ENCODE measurements at regions not wholly inside any gene's neighbourhood (a gene's known extent, or its start where the extent isn't known, plus 50 kb on each side); places are given as distances from the start of the nearest gene placed in this dataset.
A peak's percentile ranks its signal among the peaks of the same experiment; 100 is the strongest.

- Histone ChIP-seq H3K27me3 (ENCODE audit: control insufficient read depth, insufficient read depth, low read length) (no peaks in the 10 kb centered on the region), H3K9me3 (ENCODE audit: control insufficient read depth, low read depth, low read length) (no peaks in the 10 kb centered on the region), H3K36me3 (ENCODE audit: control insufficient read depth, low read depth, low read length) (no peaks in the 10 kb centered on the region), H3K4me3 (ENCODE audit: low read length) (peak overlapping the region; percentile 22), H3K27ac (ENCODE audit: low read length) (no peak overlapping the region), H3K9ac (ENCODE audit: low read length) (peak overlapping the region; percentile 69), H3K4me1 (ENCODE audit: control insufficient read depth, low read depth, low read length) (peaks cover 63% of the 10 kb centered on the region)
Measured at GRCh38 chr5:125413496-125414274, 667.2 kb upstream of the ZNF608 start.

DNA sequence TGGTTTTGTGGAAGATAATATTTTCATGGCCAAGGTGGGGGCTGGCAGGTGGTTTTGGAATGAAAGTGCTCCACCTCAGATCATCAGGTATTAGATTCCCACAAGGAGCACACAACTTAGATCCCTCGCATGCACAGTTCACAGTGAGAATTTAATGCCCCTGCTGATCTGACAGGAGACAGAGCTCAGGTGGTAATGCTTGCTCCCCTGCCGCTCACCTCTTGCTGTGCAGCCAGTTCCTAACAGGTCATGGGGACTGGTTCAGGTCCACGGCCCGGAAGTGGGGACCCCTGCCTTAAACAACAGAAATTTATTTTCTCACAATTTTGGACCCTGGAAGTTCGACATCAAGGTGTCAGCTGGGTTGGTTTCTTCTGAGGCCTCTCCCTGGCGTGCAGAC is 668.7 kb upstream of the ZNF608 start:
- no peak overlapping the region for H3K27ac ChIP-seq (ENCODE audit: low read length)
- H3K9me3 ChIP-seq (ENCODE audit: control insufficient read depth, low read depth, low read length) = no peaks in the 10 kb centered on the region
- no peak overlapping the region for H3K4me3 ChIP-seq (ENCODE audit: low read length)
- H3K27me3 ChIP-seq (ENCODE audit: control insufficient read depth, insufficient read depth, low read length) = no peaks in the 10 kb centered on the region
- H3K4me1 ChIP-seq (ENCODE audit: control insufficient read depth, low read depth, low read length) = peaks cover 48% of the 10 kb centered on the region
- no peaks in the 10 kb centered on the region for H3K36me3 ChIP-seq (ENCODE audit: control insufficient read depth, low read depth, low read length)
- no peak overlapping the region for H3K9ac ChIP-seq (ENCODE audit: low read length)

DNA sequence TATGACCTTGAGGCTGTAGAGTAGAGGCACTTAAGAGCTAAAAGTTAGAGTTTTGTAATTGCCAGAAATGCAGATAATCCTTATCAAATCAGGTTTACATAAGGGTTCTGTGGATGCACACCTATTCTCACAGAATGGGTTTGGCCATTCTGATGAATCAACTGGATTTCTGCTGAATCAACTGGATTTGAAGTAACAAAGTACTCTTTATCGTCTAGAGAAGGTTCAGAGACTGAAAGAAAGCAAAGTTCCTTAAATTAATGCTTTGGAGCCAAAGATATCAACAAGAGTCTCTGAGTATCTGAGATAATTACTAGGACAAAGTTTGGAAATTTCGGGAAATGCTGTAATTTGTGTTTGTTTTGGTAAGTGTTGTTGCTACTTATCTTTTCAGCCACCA is 669.6 kb upstream of the ZNF608 start:
- no peak overlapping the region for H3K4me3 ChIP-seq (ENCODE audit: low read length)
- no peaks in the 10 kb centered on the region for H3K9me3 ChIP-seq (ENCODE audit: control insufficient read depth, low read depth, low read length)
- no peaks in the 10 kb centered on the region for H3K36me3 ChIP-seq (ENCODE audit: control insufficient read depth, low read depth, low read length)
- H3K4me1 ChIP-seq (ENCODE audit: control insufficient read depth, low read depth, low read length) = peaks cover 39% of the 10 kb centered on the region
- H3K27me3 ChIP-seq (ENCODE audit: control insufficient read depth, insufficient read depth, low read length) = no peaks in the 10 kb centered on the region
- H3K27ac ChIP-seq (ENCODE audit: low read length) = no peak overlapping the region
- no peak overlapping the region for H3K9ac ChIP-seq (ENCODE audit: low read length)

GRCh38 chr5:125421006-125421405 is 674.6 kb upstream of the ZNF608 start:
- no peak overlapping the region for H3K27ac ChIP-seq (ENCODE audit: low read length)
- H3K9me3 ChIP-seq (ENCODE audit: control insufficient read depth, low read depth, low read length) = no peaks in the 10 kb centered on the region

DNA sequence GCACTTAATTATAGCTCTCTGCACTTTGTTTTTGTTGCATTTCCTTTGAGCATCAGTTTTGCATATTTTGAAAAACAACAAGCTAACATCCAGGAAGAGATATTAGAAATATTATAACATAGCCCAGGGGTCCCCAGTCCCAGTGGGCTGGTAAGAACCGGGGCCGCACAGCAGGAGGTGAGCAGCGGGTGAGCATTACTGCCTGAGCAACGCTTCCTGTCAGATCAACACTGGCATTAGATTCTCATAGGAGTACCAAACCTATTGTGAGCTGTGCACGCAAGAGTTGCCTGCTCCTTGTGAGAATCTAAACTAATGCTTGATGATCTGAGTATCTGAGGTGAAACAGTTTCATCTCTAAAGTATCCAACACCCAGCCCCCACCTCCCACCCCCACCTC is 675.9 kb upstream of the ZNF608 start:
- Histone ChIP-seq H3K27me3 (ENCODE audit: control insufficient read depth, insufficient read depth, low read length) (no peaks in the 10 kb centered on the region), H3K4me3 (ENCODE audit: low read length) (no peak overlapping the region), H3K27ac (ENCODE audit: low read length) (no peak overlapping the region), H3K36me3 (ENCODE audit: control insufficient read depth, low read depth, low read length) (no peaks in the 10 kb centered on the region), H3K9me3 (ENCODE audit: control insufficient read depth, low read depth, low read length) (no peaks in the 10 kb centered on the region), H3K4me1 (ENCODE audit: control insufficient read depth, low read depth, low read length) (peaks cover 19% of the 10 kb centered on the region), H3K9ac (ENCODE audit: low read length) (no peak overlapping the region)

More at GRCh38 chr5:125421006-125421405, 674.6 kb upstream of the ZNF608 start:
- H3K27me3 ChIP-seq (ENCODE audit: control insufficient read depth, insufficient read depth, low read length) = no peaks in the 10 kb centered on the region
- H3K9ac ChIP-seq (ENCODE audit: low read length) = no peak overlapping the region
- H3K4me1 ChIP-seq (ENCODE audit: control insufficient read depth, low read depth, low read length) = peaks cover 19% of the 10 kb centered on the region
- no peaks in the 10 kb centered on the region for H3K36me3 ChIP-seq (ENCODE audit: control insufficient read depth, low read depth, low read length)
- no peak overlapping the region for H3K4me3 ChIP-seq (ENCODE audit: low read length)

DNA sequence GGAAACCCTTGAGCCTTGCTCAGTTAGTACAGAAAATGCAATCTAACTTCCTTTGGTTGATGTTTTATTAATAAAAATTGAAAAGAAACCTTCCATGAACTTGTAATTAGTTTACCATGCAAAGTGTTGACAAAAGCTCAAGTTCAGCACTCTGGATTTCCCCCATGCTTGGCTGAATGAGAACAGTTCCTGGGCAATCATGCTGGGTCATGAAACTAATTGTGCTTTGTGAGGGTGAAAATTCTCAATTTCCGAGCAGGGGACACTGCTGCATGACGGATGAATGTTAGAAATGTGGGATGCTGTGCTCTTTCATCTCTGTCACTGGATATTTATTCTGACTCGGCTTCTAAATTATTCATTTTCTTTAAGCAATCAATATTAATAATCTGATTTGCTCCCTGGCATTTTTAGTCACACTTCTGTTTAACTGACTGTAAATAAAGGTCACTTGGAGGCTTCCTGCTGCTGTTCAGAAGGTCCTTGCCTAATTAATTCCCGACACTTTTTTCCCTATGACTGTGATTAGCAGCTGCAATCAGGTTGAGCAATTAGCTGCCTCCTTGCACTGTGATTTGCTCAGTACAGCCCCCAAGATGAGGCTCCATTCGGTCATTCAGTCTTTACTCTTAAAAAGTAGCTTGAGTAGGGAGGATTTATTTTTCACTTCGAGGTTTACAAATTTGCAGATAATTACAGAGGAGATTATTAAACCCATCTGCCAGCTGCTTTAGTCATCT is 678.1 kb upstream of the ZNF608 start:
- Histone ChIP-seq H3K4me3 (ENCODE audit: low read length) (no peak overlapping the region), H3K9ac (ENCODE audit: low read length) (no peak overlapping the region), H3K4me1 (ENCODE audit: control insufficient read depth, low read depth, low read length) (peaks cover 19% of the 10 kb centered on the region), H3K27ac (ENCODE audit: low read length) (no peak overlapping the region), H3K36me3 (ENCODE audit: control insufficient read depth, low read depth, low read length) (no peaks in the 10 kb centered on the region), H3K9me3 (ENCODE audit: control insufficient read depth, low read depth, low read length) (no peaks in the 10 kb centered on the region), H3K27me3 (ENCODE audit: control insufficient read depth, insufficient read depth, low read length) (no peaks in the 10 kb centered on the region)

DNA sequence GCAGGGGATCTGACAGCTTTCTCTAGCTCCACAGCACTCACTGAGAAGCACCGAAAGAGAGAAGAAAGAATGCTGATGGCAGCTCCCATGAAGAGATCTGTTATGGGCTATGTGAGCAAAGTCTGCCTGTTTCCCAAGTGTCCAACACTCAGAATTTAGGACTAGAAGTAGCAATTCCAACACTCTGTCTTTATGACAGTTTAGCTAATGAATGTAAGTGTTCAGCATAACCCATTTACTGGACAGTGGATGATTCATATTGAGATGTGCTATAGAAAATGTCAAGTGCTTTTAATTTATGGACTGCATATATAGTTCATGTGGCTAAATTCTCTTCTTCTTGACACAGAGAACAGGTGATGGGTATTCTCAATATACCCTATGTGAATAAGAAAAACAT is 683.1 kb upstream of the ZNF608 start:
- H3K27ac ChIP-seq (ENCODE audit: low read length) = no peak overlapping the region
- no peak overlapping the region for H3K9ac ChIP-seq (ENCODE audit: low read length)
- no peaks in the 10 kb centered on the region for H3K36me3 ChIP-seq (ENCODE audit: control insufficient read depth, low read depth, low read length)
- H3K4me1 ChIP-seq (ENCODE audit: control insufficient read depth, low read depth, low read length) = peaks cover 5% of the 10 kb centered on the region
- H3K9me3 ChIP-seq (ENCODE audit: control insufficient read depth, low read depth, low read length) = no peaks in the 10 kb centered on the region
- H3K27me3 ChIP-seq (ENCODE audit: control insufficient read depth, insufficient read depth, low read length) = no peaks in the 10 kb centered on the region
- H3K4me3 ChIP-seq (ENCODE audit: low read length) = no peak overlapping the region

DNA sequence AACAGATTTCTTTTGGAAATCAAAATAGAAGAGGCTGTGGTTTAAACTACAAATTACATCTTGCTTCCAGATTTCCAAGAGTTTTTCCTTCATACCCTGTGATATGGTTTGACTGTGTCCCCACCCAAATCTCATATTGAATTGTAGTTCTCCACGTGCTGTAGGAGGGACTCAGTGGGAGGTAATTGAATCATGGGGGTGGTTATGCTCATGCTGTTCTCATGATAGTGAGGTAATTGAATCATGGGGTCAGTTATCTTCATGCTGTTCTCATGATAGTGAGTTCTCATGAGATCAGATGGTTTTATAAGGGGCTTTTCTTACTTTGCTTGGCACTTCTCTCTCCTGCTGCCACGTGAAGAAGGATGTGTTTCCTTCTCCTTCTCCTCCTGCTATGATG is 687.0 kb upstream of the ZNF608 start:
- H3K9ac ChIP-seq (ENCODE audit: low read length) = no peak overlapping the region
- H3K27me3 ChIP-seq (ENCODE audit: control insufficient read depth, insufficient read depth, low read length) = no peaks in the 10 kb centered on the region
- no peaks in the 10 kb centered on the region for H3K36me3 ChIP-seq (ENCODE audit: control insufficient read depth, low read depth, low read length)
- no peaks in the 10 kb centered on the region for H3K9me3 ChIP-seq (ENCODE audit: control insufficient read depth, low read depth, low read length)
- H3K4me3 ChIP-seq (ENCODE audit: low read length) = no peak overlapping the region
- H3K27ac ChIP-seq (ENCODE audit: low read length) = no peak overlapping the region
- no peaks in the 10 kb centered on the region for H3K4me1 ChIP-seq (ENCODE audit: control insufficient read depth, low read depth, low read length)

DNA sequence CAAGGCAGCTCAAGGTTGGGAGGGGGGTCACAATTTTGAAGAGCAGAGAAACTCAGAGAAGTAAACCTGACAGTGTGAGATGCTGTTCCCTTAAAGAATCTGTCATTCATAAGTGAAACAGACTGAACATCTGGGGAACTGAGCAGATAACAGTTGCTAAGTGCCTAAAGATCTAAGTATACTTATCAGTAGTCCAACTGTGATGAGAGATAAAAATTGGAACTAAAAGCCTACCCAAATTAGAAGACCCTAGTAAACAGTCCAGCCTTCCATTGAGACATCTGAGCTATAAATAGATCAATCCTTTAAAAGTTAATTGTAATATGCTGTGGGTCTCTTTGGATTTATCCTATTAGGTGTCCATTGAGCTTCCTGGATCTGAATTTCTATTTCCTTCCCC is 692.8 kb upstream of the ZNF608 start:
- Histone ChIP-seq H3K27me3 (ENCODE audit: control insufficient read depth, insufficient read depth, low read length) (no peaks in the 10 kb centered on the region), H3K36me3 (ENCODE audit: control insufficient read depth, low read depth, low read length) (no peaks in the 10 kb centered on the region), H3K4me3 (ENCODE audit: low read length) (no peak overlapping the region), H3K9ac (ENCODE audit: low read length) (no peak overlapping the region), H3K9me3 (ENCODE audit: control insufficient read depth, low read depth, low read length) (no peaks in the 10 kb centered on the region), H3K27ac (ENCODE audit: low read length) (no peak overlapping the region), H3K4me1 (ENCODE audit: control insufficient read depth, low read depth, low read length) (no peaks in the 10 kb centered on the region)

DNA sequence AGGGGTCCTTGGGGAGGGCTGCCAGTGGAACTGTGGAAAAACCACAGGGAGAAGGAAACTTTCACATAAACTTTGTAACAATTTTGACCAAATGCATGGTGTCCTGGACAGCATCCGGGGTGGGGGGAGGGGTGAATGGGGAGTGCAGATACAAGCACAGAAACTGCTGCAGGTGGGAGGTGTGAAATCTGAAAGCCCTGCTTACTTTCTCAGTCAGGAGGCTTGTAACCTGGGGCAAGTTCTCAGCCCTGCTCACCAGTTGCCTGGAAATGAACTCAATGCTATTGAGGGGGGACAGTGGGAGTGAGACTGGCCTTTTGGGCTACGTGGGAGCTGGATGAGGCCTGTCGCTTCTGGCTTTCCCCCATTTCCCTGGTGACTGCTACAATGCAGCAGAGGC is 694.5 kb upstream of the ZNF608 start:
- Histone ChIP-seq H3K4me1 (ENCODE audit: control insufficient read depth, low read depth, low read length) (no peaks in the 10 kb centered on the region), H3K36me3 (ENCODE audit: control insufficient read depth, low read depth, low read length) (no peaks in the 10 kb centered on the region), H3K4me3 (ENCODE audit: low read length) (no peak overlapping the region), H3K9ac (ENCODE audit: low read length) (no peak overlapping the region), H3K9me3 (ENCODE audit: control insufficient read depth, low read depth, low read length) (no peaks in the 10 kb centered on the region), H3K27me3 (ENCODE audit: control insufficient read depth, insufficient read depth, low read length) (no peaks in the 10 kb centered on the region), H3K27ac (ENCODE audit: low read length) (no peak overlapping the region)

DNA sequence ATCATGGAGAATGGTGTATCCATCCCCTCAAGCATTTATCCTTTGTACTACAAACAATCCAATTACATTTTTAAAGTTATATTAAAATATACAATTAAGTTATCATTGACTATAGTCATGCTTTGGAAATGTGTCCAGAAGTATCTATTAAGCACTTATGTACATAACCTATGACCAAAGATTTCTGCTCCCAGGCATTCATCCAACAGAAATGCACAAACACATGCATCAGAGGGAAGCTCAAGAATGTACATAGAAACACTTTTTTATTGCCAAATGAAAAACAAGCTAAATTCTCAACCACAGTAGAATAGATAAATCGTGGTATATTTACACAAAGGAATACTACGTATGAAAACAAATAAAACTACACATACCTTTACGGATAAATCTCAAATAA is 700.5 kb upstream of the ZNF608 start:
- H3K27me3 ChIP-seq (ENCODE audit: control insufficient read depth, insufficient read depth, low read length) = no peaks in the 10 kb centered on the region
- H3K4me3 ChIP-seq (ENCODE audit: low read length) = no peak overlapping the region
- no peak overlapping the region for H3K9ac ChIP-seq (ENCODE audit: low read length)
- no peak overlapping the region for H3K27ac ChIP-seq (ENCODE audit: low read length)
- H3K36me3 ChIP-seq (ENCODE audit: control insufficient read depth, low read depth, low read length) = no peaks in the 10 kb centered on the region
- no peaks in the 10 kb centered on the region for H3K4me1 ChIP-seq (ENCODE audit: control insufficient read depth, low read depth, low read length)
- no peaks in the 10 kb centered on the region for H3K9me3 ChIP-seq (ENCODE audit: control insufficient read depth, low read depth, low read length)

GRCh38 chr5:125450771-125451170 is 704.3 kb upstream of the ZNF608 start:
- Histone ChIP-seq H3K4me1 (ENCODE audit: control insufficient read depth, low read depth, low read length) (no peaks in the 10 kb centered on the region), H3K27ac (ENCODE audit: low read length) (no peak overlapping the region), H3K4me3 (ENCODE audit: low read length) (no peak overlapping the region), H3K9ac (ENCODE audit: low read length) (no peak overlapping the region), H3K9me3 (ENCODE audit: control insufficient read depth, low read depth, low read length) (no peaks in the 10 kb centered on the region), H3K27me3 (ENCODE audit: control insufficient read depth, insufficient read depth, low read length) (no peaks in the 10 kb centered on the region), H3K36me3 (ENCODE audit: control insufficient read depth, low read depth, low read length) (no peaks in the 10 kb centered on the region)

Measured in iPS-18a (cell line).